ENCODE measurements at regions not wholly inside any gene's neighbourhood (a gene's known extent, or its start where the extent isn't known, plus 50 kb on each side); places are given as distances from the start of the nearest gene placed in this dataset.

DNA sequence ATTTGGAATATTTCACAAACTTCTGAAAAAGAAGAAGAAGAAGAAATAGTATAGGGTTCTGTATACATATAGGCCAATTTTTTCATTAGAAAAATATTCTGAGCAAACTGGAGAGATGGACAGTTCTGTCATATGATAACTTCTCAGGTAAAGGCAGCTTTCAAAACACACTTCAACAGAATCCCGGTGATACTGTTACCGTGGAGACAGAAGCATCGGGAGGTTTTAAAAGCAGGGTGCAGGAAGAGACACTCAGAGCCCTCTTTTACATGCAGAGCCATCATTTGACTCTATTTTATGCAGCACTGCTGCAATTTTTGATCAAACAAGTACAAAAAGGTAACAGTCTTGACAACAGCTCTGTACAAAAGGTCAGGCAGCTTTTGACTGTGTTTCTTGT lies 1785.4 kb downstream of the LRRC4C start:
- TF ChIP-seq, protein P1, sequence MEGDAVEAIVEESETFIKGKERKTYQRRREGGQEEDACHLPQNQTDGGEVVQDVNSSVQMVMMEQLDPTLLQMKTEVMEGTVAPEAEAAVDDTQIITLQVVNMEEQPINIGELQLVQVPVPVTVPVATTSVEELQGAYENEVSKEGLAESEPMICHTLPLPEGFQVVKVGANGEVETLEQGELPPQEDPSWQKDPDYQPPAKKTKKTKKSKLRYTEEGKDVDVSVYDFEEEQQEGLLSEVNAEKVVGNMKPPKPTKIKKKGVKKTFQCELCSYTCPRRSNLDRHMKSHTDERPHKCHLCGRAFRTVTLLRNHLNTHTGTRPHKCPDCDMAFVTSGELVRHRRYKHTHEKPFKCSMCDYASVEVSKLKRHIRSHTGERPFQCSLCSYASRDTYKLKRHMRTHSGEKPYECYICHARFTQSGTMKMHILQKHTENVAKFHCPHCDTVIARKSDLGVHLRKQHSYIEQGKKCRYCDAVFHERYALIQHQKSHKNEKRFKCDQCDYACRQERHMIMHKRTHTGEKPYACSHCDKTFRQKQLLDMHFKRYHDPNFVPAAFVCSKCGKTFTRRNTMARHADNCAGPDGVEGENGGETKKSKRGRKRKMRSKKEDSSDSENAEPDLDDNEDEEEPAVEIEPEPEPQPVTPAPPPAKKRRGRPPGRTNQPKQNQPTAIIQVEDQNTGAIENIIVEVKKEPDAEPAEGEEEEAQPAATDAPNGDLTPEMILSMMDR (IDR thresholded peaks at IDR 0.05; ENCODE audit: low read length, missing control alignments) = no peak
- no peak for DNase-seq (ENCODE audit: low read depth)
- no peak overlapping the region for H3K4me3 ChIP-seq (replicated peaks; ENCODE audit: low read depth, low read length)

DNA sequence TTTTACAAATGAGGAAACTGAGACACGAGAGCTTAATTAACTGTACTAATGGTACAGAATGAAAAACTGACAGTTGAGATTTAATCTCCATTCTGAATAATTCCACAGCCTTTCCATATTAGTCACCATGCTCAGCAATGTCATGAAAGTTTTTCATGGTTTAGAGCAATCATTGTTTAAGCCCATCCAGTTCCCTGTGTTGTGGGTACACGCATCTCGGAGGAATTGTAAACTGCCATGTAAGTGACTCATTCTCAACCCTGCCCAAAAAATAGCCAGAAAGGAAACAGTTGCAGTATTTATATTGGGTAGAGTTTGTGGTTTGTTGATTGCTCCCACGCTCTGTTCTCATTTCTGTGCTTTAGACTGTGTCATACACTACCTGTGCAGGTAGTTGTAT lies 1790.8 kb downstream of the LRRC4C start:
- peak; percentile 2 for DNase-seq (ENCODE audit: low read depth)
- H3K4me3 ChIP-seq (replicated peaks; ENCODE audit: low read depth, low read length) = no peak overlapping the region
- TF ChIP-seq, protein P1 (IDR thresholded peaks at IDR 0.05; ENCODE audit: low read length, missing control alignments) = no peak

DNA sequence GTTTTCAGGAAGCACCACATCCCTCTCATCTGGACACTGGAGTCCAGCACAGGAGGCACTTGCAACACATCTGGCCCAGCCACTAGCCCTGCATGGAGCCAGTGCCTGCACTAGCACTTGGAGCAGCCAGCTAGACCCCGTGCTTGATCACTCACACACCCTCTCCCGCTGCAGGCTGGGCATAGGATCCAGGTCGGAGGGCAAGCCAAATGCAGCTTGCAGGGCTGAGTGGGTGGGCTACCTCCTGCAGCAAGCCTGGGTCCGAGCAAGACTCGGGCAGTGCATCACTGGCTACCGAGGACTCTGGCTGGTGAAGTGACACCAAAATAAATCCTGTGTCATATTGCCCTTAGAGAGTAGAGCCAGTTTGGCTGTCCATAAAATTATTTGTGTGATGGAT lies 1795.4 kb downstream of the LRRC4C start:
- no peak for DNase-seq (ENCODE audit: low read depth)
- H3K4me3 ChIP-seq (replicated peaks; ENCODE audit: low read depth, low read length) = no peak overlapping the region
- TF ChIP-seq, protein P1 (IDR thresholded peaks at IDR 0.05; ENCODE audit: low read length, missing control alignments) = no peak

DNA sequence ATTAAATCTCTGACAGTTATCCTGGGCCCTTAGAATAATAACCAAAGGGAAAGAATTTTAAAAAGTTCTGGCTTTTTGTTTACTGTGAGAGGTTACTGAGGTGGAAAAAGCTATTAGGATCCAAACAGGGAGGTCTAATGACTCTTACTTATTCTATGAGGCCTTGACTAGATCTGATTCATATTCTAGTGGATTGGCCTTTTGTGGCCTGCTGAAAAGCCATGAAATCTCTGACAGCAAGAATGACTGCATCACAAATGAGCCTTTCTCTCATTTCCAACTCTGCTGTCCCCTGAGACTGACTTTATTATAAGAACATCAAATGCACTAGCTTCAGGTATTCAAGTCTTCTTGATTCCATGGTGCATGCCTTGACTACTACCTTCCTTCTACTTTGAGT lies 1797.6 kb downstream of the LRRC4C start:
- no peak overlapping the region for H3K4me3 ChIP-seq (replicated peaks; ENCODE audit: low read depth, low read length)
- TF ChIP-seq, protein P1 (IDR thresholded peaks at IDR 0.05; ENCODE audit: low read length, missing control alignments) = no peak
- DNase-seq (ENCODE audit: low read depth) = no peak

DNA sequence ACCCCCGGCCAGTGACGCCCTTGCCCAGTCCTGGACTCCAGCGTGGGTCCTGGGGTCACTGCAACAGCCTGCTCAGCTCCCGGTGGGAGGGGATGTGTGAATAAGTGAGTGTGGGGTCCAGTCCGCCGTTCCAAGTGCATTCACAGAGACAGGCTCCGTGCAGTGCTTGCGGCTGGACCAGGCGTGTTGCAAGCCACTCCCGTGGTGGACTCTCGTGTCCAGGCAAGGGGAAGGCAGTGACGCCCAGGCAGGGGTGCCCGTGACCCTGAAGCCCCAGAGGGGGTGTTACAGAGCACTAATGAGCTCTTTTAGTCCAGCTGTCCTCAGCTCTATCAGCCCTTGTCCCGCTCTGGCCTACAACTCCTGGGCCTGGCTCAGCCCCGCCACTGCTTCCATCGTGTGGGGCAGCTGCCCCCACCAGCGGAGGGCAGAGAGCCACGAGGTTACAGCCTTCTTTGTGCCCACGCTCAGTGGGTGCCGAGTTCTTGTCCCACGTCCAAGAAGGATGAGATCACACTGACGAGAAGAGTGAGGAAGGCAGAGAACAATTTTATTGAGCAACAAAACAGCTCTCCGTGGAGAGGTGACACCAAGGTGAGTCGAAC lies 1807.5 kb downstream of the LRRC4C start:
- TF ChIP-seq, protein P1 (IDR thresholded peaks at IDR 0.05; ENCODE audit: low read length, missing control alignments) = no peak
- H3K4me3 ChIP-seq (replicated peaks; ENCODE audit: low read depth, low read length) = no peak overlapping the region
- DNase-seq (ENCODE audit: low read depth) = no peak

DNA sequence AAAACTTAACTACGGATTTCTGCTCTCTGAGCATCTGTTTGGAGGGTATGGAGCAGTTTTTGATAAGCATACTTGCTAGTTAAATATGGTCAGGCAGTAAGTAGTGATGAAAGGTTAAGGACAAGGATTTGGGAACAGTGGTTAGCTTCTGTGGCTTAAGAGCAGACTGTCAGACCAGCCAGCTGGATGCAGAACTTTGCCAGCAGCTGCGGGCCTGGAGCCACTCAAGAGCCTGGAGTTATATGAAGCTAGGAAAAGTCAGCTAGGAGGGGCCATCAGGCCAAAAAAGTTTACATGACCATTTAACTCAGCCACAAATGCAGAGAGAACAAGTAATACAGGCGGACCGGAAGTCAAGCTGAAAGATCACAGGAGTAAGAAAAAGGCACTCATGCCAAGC lies 1817.7 kb downstream of the LRRC4C start:
- TF ChIP-seq, protein P1 (IDR thresholded peaks at IDR 0.05; ENCODE audit: low read length, missing control alignments) = no peak
- no peak overlapping the region for H3K4me3 ChIP-seq (replicated peaks; ENCODE audit: low read depth, low read length)
- DNase-seq (ENCODE audit: low read depth) = no peak

DNA sequence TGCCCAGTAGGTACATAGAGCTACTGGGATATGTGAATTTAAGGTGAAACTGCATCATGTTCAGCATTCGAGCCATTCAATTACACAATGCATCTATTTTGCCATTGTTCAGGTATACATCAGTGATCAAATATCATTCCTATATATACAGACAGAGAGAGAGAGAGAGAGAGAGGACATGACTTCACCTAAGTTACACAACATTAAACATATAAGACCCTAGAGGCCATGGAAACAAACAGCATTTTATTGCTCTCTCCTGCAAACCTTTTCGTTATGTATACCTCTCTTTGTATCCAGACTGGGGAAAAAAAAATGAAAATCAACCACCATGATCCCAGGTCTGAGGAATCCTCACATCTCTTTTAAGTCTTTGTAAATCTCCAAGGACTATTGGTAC lies 1829.1 kb downstream of the LRRC4C start:
- no peak overlapping the region for H3K4me3 ChIP-seq (replicated peaks; ENCODE audit: low read depth, low read length)
- DNase-seq (ENCODE audit: low read depth) = no peak
- TF ChIP-seq, protein P1 (IDR thresholded peaks at IDR 0.05; ENCODE audit: low read length, missing control alignments) = no peak
